H1 (cell line): ENCODE measurements at regions not wholly inside any gene's neighbourhood (a gene's known extent, or its start where the extent isn't known, plus 50 kb on each side); places are given as distances from the start of the nearest gene placed in this dataset.

Source experiments
- ASH2L ChIP-seq: fragments of 200-600, 300-600 bp; sonication (generic); IDR thresholded peaks from one replicate; pipeline ENCODE4 v1.7.1; 2017; ENCODE audit warnings: low read length
- ATF3 ChIP-seq: IDR thresholded peaks from 2 replicates; pipeline ENCODE4 v1.6.1; 2011; ENCODE audit warnings: low read depth, mild to moderate bottlenecking, low read length; ENCODE audit not compliant: insufficient read depth
- BRCA1 ChIP-seq: IDR thresholded peaks from 2 replicates; pipeline ENCODE4 v1.6.1; 2012; ENCODE audit warnings: low read depth, low read length, improper control_type of control experiment
- CBX8 ChIP-seq: fragments of 300-800, 300-1000 bp; sonication (generic); IDR thresholded peaks from 2 replicates; pipeline ENCODE4 v1.7.1; 2016; ENCODE audit warnings: low read depth, low read length, borderline replicate concordance
- CHD7 ChIP-seq: fragments of 300-600 bp; sonication (generic); IDR thresholded peaks from 2 replicates; pipeline ENCODE4 v1.7.1; 2012; ENCODE audit warnings: low read length, moderate library complexity, mild to moderate bottlenecking, inconsistent platforms; ENCODE audit not compliant: insufficient replicate concordance
- GABPA ChIP-seq: IDR thresholded peaks from 2 replicates; pipeline ENCODE4 v1.6.1; 2011; ENCODE audit warnings: mild to moderate bottlenecking, low read length, moderate library complexity, borderline replicate concordance; ENCODE audit not compliant: insufficient read depth
- KDM5A ChIP-seq: fragments of 200-600 bp; IDR thresholded peaks from 2 replicates; pipeline ENCODE4 v1.7.1; 2012; ENCODE audit warnings: mild to moderate bottlenecking, low read length, inconsistent platforms, mixed read lengths
- MAFK ChIP-seq: IDR thresholded peaks from 2 replicates; pipeline ENCODE4 v1.6.1; 2012; ENCODE audit warnings: low read depth, mild to moderate bottlenecking, improper control_type of control experiment, low read length
- NRF1 ChIP-seq: IDR thresholded peaks from 2 replicates; pipeline ENCODE4 v1.6.1; 2011; ENCODE audit warnings: mild to moderate bottlenecking, low read depth, low read length, improper control_type of control experiment
- RBBP5 ChIP-seq: IDR thresholded peaks from 2 replicates; pipeline ENCODE4 v1.7.1; 2012; ENCODE audit warnings: low read depth, mild to moderate bottlenecking, inconsistent platforms, low read length, moderate library complexity, borderline replicate concordance
- SIX5 ChIP-seq: IDR thresholded peaks from 2 replicates; pipeline ENCODE4 v1.6.1; 2011; ENCODE audit warnings: mild to moderate bottlenecking, low read depth, low read length
- SP1 ChIP-seq: IDR thresholded peaks from 2 replicates; pipeline ENCODE4 v1.6.1; 2011; ENCODE audit warnings: low read depth, low read length
- TEAD4 ChIP-seq: IDR thresholded peaks from 2 replicates; pipeline ENCODE4 v1.6.1; 2012; ENCODE audit warnings: low read depth, low read length, inconsistent platforms, mixed read lengths

- no peak for TF ChIP-seq CHD7
- no peak for TF ChIP-seq SIX5
- TF ChIP-seq MAFK, result no peak
- no peak for TF ChIP-seq BRCA1
- TF ChIP-seq GABPA, result no peak
- TF ChIP-seq NRF1, result no peak
- no peak for TF ChIP-seq ATF3
- no peak for TF ChIP-seq TEAD4
- TF ChIP-seq CBX8, result no peak
- no peak for TF ChIP-seq KDM5A
- no peak for TF ChIP-seq ASH2L
- TF ChIP-seq RBBP5, result no peak
- no peak for TF ChIP-seq SP1
Observed at GRCh38 chr13:62434081-62434480, 1018.4 kb upstream of the PCDH20 start (continued).
